ENCODE measurements at regions not wholly inside any gene's neighbourhood (a gene's known extent, or its start where the extent isn't known, plus 50 kb on each side); places are given as distances from the start of the nearest gene placed in this dataset.
"Not testable (repeated sequence)": the region's sequence is repeated elsewhere in the genome, so short reads cannot be mapped to it uniquely, and the experiment has no call there.

GRCh38 chr13:44848920-44849676, 140.2 kb downstream of the NUFIP1 start:
- peak in 4 of 58 donors; percentile 2 to 27 (median 9) for DNase-seq

GRCh38 chr13:44845281-44846058, 143.8 kb downstream of the NUFIP1 start:
- DNase-seq, result not testable (repeated sequence)

GRCh38 chr13:44844786-44845185, 144.5 kb downstream of the NUFIP1 start:
- no peak for DNase-seq

- no peak for DNase-seq
Observed at GRCh38 chr13:44843403-44843802, 145.9 kb downstream of the NUFIP1 start.

- no peak for DNase-seq
Observed at GRCh38 chr13:44842158-44842557, 147.1 kb downstream of the NUFIP1 start.

GRCh38 chr13:44840131-44840530, 149.1 kb downstream of the NUFIP1 start:
- no peak for DNase-seq

- DNase-seq, result no peak
Observed at GRCh38 chr13:44837250-44837649, 152.0 kb downstream of the NUFIP1 start.

GRCh38 chr13:44834404-44834803, 154.9 kb downstream of the NUFIP1 start:
- DNase-seq, result no peak

- no peak for DNase-seq
Observed at GRCh38 chr13:44833626-44834025, 155.6 kb downstream of the NUFIP1 start.

- DNase-seq, result no peak
Observed at GRCh38 chr13:44833139-44833538, 156.1 kb downstream of the NUFIP1 start.

- no peak for DNase-seq
Observed at GRCh38 chr13:44826591-44827350, 162.5 kb downstream of the NUFIP1 start.

GRCh38 chr13:44825953-44826352, 163.3 kb downstream of the NUFIP1 start:
- DNase-seq, result no peak

- not testable (repeated sequence) for DNase-seq
Observed at GRCh38 chr13:44823555-44823954, 165.7 kb downstream of the NUFIP1 start.

GRCh38 chr13:44822291-44822690, 167.0 kb downstream of the NUFIP1 start:
- DNase-seq, result no peak

GRCh38 chr13:44819772-44820171, 169.5 kb downstream of the NUFIP1 start:
- DNase-seq, result no peak

- no peak for DNase-seq
Observed at GRCh38 chr13:44819245-44819644, 170.0 kb downstream of the NUFIP1 start.

- DNase-seq, result no peak
Observed at GRCh38 chr13:44818428-44818827, 170.8 kb downstream of the NUFIP1 start.

- no peak for DNase-seq
Observed at GRCh38 chr13:44818016-44818415, 171.3 kb downstream of the NUFIP1 start.

- no peak for DNase-seq
Observed at GRCh38 chr13:44817131-44817671, 172.1 kb downstream of the NUFIP1 start.

- DNase-seq, result no peak
Observed at GRCh38 chr13:44816701-44817100, 172.6 kb downstream of the NUFIP1 start.

- peak in 12 of 58 donors; percentile 1 to 60 (median 9) for DNase-seq
Observed at GRCh38 chr13:44815623-44816022, 173.6 kb downstream of the NUFIP1 start.

GRCh38 chr13:44814836-44815235, 174.4 kb downstream of the NUFIP1 start:
- no peak for DNase-seq
